Amygdala (tissue), 56 donors: ENCODE measurements at regions not wholly inside any gene's neighbourhood (a gene's known extent, or its start where the extent isn't known, plus 50 kb on each side); places are given as distances from the start of the nearest gene placed in this dataset.
A peak's percentile ranks its signal among the peaks of the same experiment; 100 is the strongest.

Source experiments
- DNase-seq, 56 donors: peaks; one replicate each; lab custom pipeline; 2025; lab: John Stamatoyannopoulos, UW

DNA sequence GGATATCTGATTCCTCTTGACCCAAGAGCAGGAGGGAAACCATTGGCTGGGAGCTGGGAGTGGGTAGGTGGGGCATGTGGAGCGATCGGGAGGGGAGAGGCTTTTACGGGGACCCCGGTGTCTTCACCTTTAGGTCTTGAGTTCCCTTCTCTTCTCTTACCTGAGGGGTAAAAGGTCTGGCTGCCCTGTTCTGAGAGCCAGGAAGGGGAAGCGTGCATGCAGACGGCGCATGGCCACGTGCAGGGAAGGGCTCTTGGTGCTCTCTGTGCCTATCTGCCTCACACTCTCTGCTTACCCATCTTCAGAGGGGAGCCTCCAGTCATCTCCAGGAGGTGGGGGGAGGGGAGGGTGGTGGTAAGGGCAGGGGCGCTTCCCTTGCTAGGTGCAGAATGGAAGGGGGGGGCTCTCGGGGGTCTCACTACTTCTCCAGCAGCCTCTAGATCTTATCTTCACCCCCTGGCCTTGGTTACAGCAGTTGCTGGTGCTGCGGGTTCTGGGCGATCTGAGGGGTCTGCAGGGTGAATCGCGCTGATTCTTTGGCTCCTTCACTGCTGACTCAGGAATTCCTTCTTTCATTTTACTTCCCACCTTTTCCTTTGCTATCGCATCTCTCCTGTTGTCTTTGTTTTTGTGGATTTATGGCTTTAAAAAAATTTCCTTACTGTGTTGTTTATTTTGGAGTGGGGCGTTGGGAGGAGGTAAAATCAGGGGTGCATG lies 225.8 kb upstream of the HS6ST1 start:
- DNase-seq = no peak

DNA sequence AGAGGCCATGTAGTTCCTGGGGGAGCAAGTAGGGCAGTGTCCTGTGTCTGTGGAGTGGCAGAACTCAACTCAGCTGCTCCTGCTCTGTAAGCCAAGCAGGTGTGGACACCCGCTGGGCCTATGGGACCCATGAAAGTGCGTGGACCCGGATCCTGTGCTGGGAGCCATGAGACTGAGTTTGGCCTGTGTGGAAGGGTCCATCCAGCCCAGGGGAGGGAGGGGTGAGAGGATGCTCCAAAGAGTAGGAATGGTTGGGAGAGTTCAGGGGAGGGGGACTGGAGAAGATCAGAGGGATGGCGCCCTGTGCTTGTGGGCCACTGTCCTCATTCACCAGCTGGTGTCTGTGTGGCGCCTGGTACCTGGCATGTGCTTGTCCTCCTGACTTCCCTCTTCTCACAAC lies 226.4 kb upstream of the HS6ST1 start:
- DNase-seq = no peak

DNA sequence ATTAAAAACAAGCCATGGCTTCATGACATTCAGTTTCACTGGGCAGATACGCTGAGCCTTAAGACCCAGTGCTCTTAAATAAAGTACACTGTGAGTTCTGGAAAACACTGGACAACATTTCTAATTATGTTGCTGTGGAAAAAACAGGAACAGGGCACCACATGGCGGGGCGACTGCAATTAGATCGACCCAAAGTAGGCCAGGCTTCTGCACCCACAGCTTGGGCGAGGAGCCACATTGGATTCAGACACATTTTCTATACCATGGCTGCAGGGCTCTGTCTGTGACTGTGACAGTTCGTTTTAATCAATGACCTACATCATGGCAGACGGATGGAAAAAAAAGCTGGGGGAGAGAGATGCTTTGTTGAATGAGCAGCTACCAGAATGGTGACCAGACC lies 227.2 kb upstream of the HS6ST1 start:
- DNase-seq = no peak

DNA sequence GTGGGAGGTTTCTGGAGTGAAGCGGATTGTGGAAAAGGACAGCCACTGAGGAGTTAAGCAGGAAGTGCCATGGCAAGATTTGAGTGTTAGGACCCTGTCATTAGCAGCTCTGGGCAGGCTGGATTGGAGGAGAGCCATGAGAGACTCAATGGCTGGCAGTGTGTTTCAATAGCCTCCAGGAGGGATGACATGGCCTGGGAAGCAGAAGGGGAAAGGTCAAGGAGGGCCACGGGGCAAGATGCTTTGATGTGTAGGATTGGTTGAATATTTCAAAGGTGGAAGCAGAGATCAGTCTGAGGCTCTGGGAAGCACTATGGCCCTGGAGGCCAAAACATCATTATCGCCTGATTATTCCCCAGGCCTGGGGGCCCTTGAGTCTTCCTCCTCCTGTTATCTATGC lies 229.0 kb upstream of the HS6ST1 start:
- no peak for DNase-seq

DNA sequence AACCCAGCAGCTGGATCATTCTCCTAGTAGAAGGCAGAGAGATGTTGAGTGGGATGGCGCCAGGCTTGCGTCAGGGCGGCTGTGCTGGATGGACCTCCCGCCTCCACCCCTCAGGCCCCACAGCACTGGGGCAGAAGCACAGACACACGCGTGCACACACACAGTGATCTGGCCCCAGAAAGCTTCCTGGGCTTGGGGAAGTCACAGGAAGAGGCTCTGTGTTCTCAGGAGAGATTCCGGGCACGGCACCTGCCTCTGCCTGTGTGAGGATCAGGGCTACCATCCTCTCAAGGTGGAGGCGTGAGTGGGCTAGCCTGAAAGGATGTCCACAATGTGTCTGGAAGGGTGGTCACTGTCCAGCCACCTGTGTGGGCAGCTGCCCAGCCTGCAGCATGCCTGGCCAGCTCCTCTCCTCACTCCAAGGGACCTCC lies 229.8 kb upstream of the HS6ST1 start:
- DNase-seq = no peak

DNA sequence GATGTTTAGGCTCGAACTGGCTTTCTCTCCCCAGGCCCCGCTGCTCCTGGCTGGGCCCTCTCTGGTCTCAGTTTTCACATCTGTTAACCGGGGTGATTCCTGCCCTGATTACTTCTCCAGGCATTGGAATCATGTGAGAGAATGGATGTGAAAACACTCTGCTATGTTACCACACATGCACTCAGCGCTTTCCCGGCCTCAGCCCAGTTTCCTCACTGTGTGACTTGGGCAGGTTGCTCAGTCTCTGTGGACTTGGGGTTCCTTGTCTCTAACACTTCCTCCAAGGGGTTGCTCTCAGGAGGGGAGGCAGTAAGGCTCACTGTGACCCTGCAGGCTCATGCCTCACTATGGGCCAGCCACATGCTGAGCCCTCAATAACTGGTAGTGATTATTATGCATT lies 230.4 kb upstream of the HS6ST1 start:
- no peak for DNase-seq

DNA sequence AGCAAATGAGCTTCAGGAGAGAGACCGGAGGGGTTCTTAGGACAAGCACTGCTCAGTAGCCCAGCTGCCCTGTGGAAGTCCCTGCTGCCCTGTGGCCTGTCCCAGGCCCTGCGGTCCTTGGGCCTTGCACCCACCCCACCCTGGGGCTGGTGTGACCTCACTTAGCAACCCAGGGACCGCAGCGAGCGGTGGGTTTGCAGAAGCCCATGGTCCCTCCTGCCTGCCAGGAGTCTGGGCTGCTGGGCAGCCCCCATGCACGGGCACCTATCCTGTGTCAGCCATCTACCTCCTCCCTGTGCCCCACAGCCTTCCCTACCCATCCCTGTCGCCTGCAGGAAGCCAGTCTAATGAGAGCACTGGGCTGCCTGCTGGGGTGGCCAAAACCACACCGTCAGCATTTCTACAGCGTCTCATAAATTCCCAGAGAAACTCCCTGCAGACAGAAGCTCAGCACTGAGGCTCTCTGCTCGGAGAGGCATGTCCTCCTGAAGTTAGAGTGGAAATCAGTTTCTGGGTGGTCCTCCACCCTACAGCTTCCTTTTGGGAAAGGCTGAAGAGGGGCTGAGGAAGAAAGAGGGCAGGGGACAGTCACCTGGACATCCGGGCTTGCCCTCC lies 231.1 kb upstream of the HS6ST1 start:
- DNase-seq = no peak

DNA sequence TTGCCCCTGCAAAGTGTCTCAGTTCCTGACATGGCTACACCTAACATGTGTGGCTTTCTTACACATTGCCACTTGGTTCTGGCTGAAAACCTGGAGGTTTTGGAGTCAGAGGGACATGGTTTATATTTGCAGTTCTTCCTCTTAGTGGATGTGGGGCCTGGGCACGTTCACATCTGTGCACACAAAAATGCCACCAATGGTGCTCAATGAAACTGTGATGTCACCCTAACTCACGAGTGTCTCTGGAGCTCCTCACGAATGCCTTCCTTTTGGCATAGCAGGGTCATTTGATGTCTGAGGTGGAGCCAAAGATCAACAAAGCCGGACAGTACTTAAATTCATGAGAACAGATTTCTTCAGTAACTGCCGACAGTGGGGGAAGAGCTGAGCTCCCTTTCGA lies 231.7 kb upstream of the HS6ST1 start:
- no peak for DNase-seq

DNA sequence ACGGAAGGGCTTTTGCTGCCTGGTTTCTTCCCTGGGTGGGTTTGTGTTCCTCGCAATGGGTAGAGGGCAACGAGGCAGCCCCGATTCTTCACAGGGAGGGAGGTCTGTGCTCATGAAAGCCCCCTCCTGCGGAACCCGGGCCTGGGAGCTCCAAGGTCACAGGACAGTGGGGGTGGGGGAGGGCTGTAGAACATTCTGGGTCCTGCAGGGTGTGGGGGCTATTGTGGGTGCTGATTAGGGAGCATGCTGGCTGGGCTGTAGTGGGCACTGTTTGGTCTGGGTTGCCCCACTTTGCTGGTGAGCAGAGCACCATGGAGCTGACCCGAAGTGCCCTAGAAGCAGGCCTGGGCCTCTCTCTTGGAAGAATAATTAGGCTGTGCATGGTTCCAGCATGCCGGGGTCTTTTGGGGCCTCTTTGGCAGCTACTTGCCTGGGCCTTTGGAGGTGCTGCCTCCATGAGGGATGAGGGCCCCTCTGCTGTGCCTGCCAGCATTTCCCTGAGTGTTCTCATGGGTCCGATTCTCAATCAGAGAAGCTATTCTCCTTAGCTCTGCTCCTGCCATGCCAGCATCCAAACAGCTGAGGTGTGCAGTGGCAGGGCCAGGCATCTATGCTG lies 232.2 kb upstream of the HS6ST1 start:
- DNase-seq = no peak

DNA sequence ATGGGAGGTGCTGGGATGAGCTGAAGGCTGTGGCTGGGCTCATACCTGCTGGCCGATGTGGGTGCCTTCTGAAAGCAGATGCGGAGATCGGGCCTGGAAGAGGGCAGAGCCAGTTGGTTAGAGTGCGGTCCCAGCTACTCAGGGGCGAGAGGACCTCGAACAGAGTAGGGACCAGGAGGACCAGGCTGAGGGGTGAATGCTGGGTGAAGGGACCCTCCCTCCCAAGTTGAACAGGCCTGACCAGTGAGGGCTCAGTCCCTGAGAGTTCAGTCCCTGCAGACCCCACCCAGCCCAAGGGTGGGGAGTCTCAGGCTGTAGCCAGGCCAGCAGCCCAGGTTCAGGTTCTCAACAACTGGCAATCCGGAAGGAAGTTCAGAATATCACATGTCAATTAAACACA lies 232.8 kb upstream of the HS6ST1 start:
- no peak for DNase-seq

DNA sequence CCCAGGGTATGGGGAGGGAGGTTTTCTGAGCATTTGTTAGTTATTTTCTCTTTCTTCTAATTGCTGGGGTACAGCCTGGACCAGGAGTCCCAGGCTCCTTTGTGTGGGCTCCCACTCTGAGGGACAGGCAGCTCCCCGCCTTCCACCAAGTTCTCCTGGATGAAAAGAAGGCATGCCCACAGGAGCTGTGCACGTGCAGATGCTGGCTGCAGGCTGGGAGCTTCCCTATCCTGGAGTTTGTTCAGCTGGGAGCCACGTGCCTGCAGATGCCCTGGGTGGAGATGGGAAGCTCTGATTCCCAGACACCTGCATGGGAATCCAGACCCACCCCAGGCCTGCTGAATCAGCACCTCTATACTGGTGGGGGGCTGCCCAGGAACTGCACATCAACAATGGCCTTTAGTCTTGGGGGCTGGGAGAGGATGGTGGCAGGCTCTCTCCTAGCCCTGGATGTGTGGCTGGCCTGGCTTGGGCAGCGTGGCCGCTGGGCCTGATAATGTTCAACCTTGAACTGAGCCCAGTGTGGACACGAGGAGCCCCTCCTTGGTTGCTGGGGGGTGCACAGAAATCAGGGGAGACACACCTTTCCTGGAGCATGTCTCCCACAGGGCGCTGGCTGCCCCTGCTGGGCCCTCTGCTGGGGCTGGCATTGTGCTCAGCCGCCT lies 233.6 kb upstream of the HS6ST1 start:
- DNase-seq = no peak

DNA sequence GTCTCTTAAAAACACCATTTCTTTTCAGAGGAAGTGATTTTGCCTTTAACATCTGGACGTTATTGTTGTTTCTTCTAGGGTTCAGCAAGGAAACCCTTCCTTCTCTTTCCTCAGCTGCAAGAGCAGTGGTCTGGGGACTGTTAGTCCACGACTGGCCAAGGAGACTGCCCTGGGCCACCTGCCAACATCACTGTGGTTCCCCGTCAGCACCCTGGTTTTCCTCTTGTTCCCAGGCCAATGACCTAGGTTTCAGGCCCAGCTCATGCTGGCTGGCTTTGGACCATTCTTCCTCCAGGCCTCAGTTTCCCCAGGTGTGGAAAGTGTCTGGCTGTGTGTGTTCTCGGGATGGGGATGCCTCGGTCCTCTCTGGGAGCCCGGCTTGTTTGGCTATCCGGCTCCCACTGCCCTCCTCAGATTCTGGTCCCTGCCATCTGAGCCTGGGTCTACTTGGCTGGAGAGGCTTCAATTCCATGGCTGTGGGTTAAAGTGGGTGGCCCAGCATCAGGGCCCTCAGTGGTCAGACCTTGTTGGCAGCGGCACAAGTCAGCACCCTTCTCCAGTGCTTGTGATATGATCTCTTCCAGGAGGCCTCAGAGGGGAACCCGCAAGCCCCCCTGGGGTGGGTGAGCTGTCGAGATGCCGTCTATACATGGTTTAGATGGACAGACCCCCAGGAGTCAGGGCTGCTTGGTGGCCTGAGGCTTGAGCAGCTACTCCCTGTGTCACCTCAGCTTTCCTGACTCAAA lies 234.3 kb upstream of the HS6ST1 start:
- DNase-seq = peak in 1 of 56 donors; percentile 14

DNA sequence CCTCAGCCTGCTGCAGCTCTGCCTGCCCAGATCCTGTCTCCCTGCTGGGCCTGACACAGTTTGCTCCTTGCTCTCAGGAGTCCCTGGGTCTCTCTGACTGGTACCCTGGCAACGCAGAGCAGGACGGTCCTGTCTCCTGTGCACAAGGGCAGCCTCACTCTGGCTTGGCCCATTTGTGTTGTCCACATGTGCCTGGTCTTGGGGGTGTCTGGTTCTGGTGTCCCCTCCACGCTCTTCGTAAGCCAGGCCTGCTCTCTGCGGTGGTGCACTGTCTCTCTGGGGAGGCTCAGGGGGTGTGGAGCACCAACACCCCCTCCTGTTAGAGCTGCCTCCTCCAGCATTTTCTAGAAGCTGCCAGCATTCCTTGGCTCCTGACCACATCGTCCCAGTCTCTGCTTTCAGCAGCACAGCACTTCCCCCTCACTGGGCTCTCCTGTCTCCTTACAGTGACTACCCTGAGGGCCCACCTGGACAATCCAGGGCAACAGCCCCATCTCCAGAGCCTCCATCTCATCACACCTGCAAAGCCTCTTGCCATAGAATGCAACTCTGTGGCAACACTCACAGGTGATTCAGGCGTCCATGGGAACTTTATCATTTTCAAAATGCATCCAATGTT lies 235.6 kb upstream of the HS6ST1 start:
- DNase-seq = no peak

DNA sequence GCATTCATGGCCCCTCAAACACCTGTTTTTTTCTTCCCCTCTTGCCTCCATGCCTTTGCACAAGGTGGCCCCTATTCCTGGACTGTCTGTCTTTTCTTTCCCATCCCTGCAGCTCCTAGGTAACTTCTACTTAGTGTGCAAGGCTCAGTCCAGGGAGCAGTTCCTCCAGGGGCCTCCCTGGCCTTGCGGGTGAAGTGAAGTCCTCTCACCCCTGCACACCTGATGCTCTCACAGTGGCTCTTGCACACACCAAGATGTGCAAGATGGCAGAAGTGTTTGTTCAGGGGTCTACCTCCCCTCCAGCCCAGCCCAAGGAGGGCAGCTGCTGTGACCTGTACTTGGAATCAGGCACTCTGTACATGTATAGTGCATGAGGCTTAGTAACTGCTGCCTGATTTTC lies 236.8 kb upstream of the HS6ST1 start:
- no peak for DNase-seq

DNA sequence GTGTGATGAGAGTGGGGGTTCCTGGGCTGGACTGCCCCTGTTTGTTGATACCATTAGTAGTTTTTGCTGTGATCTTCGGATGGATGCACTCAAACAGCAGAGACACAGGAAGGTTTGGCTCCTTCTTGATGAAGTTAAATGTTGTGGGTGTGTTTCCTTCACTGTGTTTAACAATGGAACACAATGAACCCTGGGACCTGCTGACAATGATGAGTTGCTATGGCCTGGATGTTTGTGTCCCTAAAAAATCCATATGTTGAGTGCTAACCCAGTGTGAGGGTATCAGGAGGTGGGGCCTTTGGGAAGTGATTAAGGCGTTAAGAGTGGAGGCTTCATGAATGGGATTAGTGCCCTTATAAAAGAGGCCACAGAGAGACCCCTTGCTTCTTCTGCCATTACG lies 237.4 kb upstream of the HS6ST1 start:
- DNase-seq = no peak

DNA sequence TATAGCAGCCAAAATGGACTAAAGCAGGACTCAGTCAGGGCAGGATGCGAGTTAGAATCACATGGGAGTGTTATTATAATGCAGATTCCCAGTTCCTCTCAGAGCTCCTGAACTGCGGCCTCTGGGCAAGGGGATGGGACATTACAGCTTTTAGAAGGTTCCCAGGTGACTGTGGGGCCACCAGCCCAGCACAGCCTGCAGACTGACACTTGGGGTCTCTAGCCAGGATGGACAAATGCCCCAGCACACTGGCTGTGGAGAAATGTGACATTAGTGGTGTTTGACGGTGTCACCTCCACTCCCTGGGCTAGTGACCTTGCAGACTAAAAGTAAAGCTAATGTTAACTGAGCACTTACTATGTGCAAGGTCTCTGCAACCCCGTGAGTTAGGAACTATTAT lies 238.0 kb upstream of the HS6ST1 start:
- no peak for DNase-seq

DNA sequence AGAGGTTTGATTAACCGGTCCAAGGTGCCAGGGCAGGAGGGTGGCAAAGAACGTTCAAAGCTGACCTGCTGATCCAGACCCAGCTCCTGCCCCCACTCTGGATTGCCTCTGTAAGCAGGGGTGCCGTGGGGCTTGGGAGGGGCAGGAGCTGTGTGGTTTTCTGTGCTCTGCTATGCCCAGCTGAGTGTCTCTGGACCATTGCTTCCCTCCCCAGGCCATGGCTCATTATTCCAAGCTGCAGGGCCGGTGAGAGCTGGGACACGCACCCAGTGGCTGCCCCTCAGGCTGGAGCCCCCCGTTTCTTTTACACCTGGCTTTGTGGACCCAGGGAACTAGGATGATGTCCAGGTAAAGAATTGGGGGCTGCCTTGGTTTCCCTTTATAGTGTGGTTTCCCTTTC lies 238.4 kb upstream of the HS6ST1 start:
- no peak for DNase-seq

DNA sequence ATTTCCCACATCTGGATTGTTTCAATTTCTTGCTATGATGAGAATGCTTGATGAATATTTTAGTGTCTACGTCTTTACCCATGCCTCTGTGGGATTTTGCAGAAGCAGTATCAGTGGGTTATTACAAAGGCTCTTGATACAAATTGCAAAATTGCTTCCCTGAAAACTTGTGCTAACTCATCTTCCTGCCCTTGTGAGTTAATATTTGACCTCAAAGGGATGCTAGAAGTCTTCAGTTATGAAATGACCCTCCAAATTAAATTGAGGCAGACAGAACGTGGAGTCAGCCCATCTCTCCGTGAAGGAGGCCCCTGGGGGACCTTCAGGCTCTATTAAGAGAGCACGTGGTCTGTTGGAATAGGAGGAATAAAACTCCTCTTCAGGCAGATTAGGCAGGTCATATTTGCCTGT lies 239.2 kb upstream of the HS6ST1 start:
- no peak for DNase-seq

DNA sequence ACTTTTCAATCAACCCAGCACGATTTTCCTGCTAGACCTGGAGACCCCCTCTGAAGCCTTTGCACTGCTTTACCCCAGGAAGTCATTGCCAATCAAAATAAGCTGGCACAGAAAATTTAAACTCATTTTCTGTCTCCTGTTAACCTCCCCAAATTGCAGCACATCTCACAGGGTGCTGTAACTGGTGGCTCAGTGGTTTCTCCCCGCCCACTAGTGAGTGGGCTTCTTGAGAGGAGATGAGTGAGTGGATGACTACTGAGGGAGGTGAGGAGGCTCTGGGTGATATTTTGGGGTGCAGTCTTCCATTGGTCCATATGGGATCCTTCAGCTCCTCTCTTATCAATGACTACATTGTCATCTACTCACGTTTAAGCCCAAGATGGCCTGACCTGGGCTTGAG lies 239.8 kb upstream of the HS6ST1 start:
- DNase-seq = no peak

DNA sequence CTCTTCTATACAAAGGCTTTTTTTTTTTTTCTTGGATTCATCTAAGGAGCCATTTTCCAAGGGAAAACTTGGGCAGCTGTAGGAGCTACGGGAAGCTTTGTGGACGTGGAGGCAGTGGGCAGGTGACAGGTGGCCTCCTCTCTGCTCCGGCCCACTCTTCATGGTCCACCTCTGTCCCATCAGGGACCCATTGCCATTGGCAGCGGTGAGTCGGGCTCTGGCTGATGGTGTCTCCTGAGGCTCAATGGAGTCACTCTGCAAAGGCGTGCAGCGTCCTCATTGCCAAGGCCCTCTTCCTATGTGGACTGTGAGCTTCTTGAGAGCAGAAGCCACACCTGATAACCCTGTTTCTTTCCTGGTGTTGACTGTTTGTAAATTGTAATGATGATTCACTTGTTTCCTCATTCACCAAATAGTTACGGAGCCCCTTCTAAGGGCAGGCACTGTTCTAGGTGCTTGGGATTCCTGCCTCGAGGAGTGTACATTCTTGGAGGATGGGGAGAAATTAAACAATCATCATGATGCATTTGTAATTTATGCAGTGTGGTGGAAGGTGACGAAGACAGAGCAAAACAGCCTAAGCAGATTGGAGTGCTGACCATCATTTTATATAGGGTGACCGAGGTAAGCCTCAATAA lies 240.3 kb upstream of the HS6ST1 start:
- DNase-seq = no peak
